ENCODE measurements at regions not wholly inside any gene's neighbourhood (a gene's known extent, or its start where the extent isn't known, plus 50 kb on each side); places are given as distances from the start of the nearest gene placed in this dataset.

DNA sequence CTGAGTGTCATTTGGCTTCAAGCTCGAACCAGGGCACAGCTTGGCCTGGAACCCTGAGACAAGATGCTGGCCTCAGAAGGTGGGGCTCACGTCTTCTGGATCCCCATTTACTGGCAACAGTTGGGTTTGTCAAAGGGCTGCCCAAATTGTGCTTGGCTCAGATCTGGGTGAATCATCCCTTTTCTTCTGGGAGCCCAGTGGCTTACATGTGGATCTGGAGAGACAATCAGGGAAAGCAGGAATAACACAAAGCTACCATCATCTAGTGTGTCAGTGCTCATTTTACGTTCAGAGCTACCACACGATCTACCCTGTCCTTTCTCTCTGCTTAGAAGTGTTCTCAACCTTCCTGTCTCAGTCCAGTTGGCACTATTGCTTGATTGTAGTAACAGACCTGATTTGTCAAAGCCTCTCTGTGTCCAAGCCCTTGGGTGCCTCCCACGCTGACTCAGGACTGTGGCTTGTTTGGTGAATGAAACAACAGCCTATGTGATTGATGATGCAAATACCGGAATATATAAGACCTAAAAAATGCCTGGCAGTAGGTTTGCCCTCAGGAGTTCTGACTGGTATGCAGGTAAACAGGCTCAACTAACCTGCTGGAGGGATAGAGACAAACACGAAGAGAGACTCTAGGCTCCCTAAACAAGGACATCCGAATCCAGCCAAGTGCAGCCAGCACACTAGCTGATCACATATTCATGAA, 974.3 kb downstream of the VRK1 start:
- Mint-ChIP-seq H3K4me3 (no peak overlapping the region), H3K36me3 (no peaks in the 10 kb centered on the region), H3K4me1 (peaks cover 3% of the 10 kb centered on the region; the same call in 1 of the 2 replicates), H3K27ac (no peak overlapping the region), H3K27me3 (ENCODE audit: low read depth) (no peaks in the 10 kb centered on the region; the same call in 1 of the 2 replicates), H3K9me3 (no peaks in the 10 kb centered on the region)
- TF ChIP-seq RELA (CRISPR knock-in tag; IDR thresholded peaks at IDR 0.05; ENCODE audit: borderline replicate concordance) (no peak), ZNF232 (CRISPR knock-in tag; IDR thresholded peaks at IDR 0.05) (no peak), MXD4 (CRISPR knock-in tag; IDR thresholded peaks at IDR 0.05; ENCODE audit: borderline replicate concordance) (no peak), ZNF138 (CRISPR knock-in tag; conservative IDR thresholded peaks at IDR 0.05) (no peak), TEAD4 (CRISPR knock-in tag; IDR thresholded peaks at IDR 0.05) (no peak), IRF2 (CRISPR knock-in tag; IDR thresholded peaks at IDR 0.05; ENCODE audit: borderline replicate concordance, low read depth) (no peak), JAZF1 (CRISPR knock-in tag; IDR thresholded peaks at IDR 0.05) (no peak), ZNF396 (CRISPR knock-in tag; IDR thresholded peaks at IDR 0.05; ENCODE audit: borderline replicate concordance) (no peak), GTF2I (CRISPR knock-in tag; conservative IDR thresholded peaks at IDR 0.05) (no peak)
- TF ChIP-seq, protein P1, sequence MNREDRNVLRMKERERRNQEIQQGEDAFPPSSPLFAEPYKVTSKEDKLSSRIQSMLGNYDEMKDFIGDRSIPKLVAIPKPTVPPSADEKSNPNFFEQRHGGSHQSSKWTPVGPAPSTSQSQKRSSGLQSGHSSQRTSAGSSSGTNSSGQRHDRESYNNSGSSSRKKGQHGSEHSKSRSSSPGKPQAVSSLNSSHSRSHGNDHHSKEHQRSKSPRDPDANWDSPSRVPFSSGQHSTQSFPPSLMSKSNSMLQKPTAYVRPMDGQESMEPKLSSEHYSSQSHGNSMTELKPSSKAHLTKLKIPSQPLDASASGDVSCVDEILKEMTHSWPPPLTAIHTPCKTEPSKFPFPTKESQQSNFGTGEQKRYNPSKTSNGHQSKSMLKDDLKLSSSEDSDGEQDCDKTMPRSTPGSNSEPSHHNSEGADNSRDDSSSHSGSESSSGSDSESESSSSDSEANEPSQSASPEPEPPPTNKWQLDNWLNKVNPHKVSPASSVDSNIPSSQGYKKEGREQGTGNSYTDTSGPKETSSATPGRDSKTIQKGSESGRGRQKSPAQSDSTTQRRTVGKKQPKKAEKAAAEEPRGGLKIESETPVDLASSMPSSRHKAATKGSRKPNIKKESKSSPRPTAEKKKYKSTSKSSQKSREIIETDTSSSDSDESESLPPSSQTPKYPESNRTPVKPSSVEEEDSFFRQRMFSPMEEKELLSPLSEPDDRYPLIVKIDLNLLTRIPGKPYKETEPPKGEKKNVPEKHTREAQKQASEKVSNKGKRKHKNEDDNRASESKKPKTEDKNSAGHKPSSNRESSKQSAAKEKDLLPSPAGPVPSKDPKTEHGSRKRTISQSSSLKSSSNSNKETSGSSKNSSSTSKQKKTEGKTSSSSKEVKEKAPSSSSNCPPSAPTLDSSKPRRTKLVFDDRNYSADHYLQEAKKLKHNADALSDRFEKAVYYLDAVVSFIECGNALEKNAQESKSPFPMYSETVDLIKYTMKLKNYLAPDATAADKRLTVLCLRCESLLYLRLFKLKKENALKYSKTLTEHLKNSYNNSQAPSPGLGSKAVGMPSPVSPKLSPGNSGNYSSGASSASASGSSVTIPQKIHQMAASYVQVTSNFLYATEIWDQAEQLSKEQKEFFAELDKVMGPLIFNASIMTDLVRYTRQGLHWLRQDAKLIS (CRISPR knock-in tag; IDR thresholded peaks at IDR 0.05; ENCODE audit: borderline replicate concordance) = no peak
- TF ChIP-seq, protein P2, sequence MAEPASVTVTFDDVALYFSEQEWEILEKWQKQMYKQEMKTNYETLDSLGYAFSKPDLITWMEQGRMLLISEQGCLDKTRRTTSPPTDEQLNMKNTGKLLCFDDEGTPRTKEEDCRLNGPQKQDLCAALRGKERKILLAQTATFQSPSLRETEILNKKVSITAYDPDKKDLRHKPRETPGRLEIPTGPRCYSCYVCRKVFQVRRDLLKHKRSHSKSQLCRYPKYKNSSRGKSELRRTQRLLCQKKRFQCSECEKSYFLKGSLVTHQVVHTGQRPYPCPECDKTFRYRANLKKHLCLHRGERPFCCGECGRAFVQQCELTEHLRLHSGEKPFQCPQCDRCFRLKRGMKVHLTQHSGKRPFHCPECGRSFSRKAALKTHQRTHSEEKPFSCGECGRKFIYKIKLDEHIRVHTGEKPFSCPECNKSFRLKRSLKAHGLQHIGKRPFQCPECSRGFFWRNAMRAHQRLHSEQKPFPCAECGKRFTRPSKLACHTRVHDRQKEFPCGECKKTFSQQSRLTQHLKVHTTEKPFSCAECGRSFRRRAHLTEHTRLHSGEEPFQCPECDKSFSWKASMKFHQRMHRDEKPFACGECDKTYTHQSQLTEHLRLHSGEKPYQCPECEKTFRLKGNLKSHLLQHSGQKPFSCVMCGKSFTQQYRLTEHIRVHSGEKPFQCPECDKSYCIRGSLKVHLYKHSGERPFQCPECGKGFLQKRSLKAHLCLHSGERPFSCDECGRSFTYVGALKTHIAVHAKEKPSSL (CRISPR knock-in tag; conservative IDR thresholded peaks at IDR 0.05) = no peak
- TF ChIP-seq, protein P3, sequence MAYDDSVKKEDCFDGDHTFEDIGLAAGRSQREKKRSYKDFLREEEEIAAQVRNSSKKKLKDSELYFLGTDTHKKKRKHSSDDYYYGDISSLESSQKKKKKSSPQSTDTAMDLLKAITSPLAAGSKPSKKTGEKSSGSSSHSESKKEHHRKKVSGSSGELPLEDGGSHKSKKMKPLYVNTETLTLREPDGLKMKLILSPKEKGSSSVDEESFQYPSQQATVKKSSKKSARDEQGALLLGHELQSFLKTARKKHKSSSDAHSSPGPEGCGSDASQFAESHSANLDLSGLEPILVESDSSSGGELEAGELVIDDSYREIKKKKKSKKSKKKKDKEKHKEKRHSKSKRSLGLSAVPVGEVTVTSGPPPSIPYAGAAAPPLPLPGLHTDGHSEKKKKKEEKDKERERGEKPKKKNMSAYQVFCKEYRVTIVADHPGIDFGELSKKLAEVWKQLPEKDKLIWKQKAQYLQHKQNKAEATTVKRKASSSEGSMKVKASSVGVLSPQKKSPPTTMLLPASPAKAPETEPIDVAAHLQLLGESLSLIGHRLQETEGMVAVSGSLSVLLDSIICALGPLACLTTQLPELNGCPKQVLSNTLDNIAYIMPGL (CRISPR knock-in tag; IDR thresholded peaks at IDR 0.05) = no peak
- TF ChIP-seq, protein P4, sequence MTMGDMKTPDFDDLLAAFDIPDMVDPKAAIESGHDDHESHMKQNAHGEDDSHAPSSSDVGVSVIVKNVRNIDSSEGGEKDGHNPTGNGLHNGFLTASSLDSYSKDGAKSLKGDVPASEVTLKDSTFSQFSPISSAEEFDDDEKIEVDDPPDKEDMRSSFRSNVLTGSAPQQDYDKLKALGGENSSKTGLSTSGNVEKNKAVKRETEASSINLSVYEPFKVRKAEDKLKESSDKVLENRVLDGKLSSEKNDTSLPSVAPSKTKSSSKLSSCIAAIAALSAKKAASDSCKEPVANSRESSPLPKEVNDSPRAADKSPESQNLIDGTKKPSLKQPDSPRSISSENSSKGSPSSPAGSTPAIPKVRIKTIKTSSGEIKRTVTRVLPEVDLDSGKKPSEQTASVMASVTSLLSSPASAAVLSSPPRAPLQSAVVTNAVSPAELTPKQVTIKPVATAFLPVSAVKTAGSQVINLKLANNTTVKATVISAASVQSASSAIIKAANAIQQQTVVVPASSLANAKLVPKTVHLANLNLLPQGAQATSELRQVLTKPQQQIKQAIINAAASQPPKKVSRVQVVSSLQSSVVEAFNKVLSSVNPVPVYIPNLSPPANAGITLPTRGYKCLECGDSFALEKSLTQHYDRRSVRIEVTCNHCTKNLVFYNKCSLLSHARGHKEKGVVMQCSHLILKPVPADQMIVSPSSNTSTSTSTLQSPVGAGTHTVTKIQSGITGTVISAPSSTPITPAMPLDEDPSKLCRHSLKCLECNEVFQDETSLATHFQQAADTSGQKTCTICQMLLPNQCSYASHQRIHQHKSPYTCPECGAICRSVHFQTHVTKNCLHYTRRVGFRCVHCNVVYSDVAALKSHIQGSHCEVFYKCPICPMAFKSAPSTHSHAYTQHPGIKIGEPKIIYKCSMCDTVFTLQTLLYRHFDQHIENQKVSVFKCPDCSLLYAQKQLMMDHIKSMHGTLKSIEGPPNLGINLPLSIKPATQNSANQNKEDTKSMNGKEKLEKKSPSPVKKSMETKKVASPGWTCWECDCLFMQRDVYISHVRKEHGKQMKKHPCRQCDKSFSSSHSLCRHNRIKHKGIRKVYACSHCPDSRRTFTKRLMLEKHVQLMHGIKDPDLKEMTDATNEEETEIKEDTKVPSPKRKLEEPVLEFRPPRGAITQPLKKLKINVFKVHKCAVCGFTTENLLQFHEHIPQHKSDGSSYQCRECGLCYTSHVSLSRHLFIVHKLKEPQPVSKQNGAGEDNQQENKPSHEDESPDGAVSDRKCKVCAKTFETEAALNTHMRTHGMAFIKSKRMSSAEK (CRISPR knock-in tag; IDR thresholded peaks at IDR 0.05; ENCODE audit: borderline replicate concordance) = no peak
- ATAC-seq (no peak), DNase-seq (ENCODE audit: low spot score) (no peak)
- POLR2A ChIA-PET = no interaction called here
- CTCF ChIA-PET = no interaction called here

Data from WTC11 (cell line).